HG03097 (cell line): ENCODE measurements at regions not wholly inside any gene's neighbourhood (a gene's known extent, or its start where the extent isn't known, plus 50 kb on each side); places are given as distances from the start of the nearest gene placed in this dataset.
"Not testable (repeated sequence)": the region's sequence is repeated elsewhere in the genome, so short reads cannot be mapped to it uniquely, and the experiment has no call there.

Source experiments
- ATAC-seq: cut with Tn5 transposase; IDR thresholded peaks from one replicate; pipeline ENCODE4 v1.9.1; 2021; ENCODE audit not compliant: unreplicated experiment, low FRiP score

DNA sequence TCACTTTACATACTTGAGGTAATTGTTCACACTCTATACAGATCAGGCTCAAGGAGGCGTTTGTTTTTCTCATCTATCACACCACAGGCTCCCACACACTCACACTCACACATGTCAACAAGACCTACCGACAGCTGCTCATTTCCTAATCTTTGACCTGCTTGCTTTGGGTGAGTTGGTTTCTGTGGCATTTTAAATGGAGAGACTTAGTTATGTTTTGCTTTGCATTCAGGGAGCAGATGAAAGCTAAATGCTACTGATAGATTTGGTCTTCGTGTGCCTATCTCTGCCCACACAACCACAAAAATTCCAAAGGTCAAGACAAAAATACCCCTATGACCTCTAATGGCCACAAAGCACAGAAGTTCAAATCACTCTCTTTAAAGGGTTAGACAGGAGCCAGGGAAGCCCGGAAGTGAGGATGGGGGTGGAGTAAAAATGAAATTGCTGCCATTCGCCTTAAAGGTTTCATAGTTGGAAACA is 203.5 kb upstream of the G2E3 start:
- no peak for ATAC-seq

DNA sequence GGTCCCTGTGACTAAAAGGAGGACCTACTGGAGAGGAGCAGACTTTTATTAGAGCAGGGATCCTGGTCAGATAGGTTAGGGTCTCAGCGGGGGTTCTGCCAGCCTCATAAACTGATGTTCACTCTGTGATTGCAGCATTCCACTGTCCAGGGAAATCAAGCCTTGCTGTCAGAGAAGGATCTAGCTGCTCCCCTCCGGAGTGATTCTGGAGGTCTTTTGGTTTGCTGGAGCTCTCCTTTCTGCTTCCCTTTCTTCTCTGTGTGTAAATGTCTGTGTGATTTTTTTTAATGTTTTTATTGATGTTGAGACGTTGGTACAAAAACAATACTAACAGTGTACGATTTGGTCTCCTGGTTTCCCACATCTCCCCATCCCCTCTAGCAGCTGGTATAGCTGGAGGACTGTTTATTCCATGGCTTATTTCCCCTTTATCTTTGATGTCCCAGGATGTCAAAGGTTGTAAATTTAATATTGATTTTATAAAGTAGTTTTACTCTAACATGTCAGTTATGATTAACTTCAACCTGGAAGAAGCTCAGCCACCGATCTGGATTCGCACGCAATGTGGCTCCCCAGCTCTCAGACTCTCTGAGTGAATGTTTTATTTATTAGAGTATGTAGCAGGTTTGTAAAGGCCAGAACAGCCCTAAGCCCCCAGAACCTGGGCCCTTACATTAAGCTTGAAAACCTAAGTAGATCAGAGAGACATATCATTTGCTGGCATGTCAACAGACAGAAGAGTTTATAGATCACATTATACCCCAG is 202.3 kb upstream of the G2E3 start:
- ATAC-seq, result no peak

DNA sequence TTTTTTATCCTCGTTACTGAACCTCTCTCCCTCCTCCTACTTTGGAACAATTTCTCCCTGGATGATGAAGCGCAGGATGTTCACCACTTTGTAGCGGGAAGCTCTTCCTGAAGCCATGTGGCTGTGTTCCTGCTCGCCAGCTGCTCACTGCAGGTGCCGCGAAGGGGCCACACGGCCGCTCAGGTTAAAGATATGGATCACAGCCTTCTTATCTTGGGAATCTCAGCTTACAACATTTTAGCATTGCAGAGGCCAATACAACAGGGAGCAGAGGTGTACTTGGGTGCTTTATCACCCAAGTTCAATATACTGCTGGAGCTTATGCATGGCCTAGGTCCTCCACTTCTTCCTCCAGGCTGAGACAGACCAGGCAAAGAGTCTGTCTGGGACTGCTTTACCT is 201.2 kb upstream of the G2E3 start:
- no peak for ATAC-seq

DNA sequence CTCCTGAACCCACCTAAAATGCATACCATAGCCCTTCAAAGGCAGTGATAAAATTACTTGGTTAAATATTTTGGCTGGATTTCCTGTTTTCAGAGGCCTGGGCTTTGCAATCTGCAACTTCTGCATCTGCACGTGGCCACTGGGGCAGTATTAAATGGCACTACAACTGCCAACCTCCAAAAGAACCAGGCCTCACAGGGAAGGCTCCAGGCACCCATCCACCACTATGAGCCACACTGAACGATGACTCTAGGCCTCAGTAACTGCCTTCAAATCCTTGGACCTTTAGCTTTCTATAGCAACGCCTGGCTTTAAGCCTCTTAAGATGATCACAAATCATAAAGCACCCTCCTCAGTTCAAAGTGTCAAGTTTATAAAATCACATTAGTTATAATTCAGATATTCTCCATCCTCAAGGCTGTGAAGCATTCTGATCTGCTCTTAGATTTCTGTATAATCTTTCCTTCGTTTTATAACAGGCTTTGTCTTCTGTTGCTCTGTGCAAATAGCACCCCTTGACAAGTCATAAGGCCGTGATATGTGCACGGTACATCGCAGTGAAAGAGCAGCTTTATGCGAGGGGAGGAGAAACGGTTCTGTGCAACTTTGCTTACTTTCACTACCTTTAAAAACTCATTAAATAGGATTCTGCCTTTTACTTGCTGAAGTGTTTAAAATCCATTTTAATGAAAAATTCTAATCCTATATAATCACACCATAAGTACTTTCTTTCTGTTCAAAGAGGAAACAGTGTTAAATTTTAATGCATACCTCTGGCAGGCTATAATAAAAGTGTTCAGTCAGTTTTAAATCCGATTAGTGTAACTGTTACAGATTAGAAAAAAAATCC is 196.4 kb upstream of the G2E3 start:
- ATAC-seq, result no peak

DNA sequence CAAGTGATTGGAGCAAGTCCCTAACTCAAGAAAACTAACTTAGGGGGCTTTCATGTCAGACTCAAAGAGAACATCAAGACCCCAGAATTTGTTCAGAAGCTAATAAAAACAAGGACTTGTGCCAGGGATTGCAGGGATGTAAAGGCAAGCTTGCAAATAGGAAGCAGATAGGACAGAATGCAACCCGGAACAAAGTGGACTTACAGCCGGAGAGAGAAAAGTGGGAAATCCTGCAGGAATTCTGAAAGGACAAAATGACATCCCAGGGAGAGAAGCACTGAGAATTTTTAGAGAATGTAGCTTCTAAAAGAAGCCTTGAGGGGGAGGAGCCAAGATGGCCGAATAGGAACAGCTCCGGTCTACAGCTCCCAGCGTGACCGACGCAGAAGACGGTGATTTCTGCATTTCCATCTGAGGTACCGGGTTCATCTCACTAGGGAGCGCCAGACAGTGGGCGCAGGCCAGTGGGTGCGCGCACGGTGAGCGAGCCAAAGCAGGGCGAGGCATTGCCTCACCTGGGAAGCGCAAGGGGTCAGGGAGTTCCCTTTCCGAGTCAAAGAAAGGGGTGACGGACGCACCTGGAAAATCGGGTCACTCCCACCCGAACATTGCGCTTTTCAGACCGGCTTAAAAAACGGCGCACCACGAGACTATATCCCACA is 195.6 kb upstream of the G2E3 start:
- not testable (repeated sequence) for ATAC-seq

DNA sequence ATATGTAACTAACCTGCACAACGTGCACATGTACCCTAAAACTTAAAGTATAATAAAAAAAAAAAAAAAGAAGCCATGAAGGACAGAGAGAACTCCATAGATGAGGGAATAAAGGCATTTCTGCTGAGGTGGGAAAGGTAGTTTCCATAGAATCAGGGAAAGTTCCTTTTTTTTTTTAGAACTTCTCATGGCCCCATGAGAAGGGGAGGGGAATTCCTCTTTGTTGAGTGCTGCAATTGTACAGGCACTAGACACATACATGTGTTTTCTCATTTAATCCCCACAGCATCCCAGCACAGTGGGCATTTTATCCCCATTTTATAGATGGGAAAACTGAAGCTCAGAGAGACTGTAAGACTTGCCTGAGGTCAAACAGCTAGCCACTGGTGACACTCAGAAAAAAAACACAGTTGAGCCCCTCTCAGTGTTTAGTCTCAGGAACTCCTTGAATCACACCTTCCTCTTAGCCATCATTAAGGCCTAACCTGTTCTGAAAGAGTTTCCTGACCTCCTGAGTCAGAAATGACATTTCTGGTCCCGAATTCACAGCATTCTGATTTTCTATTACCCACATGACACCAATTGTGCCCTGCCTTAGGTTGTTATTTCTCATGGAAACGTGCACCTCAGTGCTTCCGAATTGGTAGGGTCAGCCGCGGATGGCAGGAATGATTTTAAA is 189.3 kb upstream of the G2E3 start:
- ATAC-seq, result no peak

DNA sequence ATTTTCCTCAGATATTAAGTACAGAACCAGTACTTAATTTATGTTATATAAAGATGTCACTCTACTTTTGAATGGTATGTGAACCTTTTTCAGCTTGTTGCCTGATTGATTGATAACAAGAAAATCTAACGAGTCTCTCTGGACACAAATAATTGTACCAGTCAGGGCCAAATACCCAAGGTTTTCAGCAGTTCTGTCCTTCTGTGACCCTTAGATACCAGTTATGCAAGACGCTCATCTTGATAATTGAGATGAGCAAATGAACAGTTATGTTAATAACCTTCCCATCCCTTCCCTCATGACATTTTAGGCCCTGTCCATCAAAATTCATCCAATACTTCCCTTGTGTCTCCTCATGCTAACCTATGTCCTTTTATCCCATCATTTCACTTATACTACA is 185.9 kb upstream of the G2E3 start:
- ATAC-seq, result no peak

DNA sequence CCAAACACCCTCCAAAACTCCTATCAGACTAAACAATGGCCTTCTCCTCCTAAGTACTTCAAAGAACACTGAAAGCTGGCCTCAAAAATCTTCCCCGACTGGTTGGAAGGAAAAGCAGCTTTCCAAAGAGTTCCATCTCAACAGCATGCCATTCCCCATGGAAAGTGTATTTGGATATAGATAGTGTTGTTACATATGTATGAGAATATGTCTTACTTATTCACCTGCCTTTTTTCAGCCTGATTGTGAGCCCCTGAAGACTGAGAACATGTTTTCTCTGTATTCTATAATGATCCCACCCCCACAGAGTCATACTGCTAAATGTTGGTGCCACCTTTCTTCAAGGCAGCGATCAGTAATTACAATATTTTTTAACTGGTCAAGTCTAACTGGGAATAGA is 185.4 kb upstream of the G2E3 start:
- no peak for ATAC-seq

DNA sequence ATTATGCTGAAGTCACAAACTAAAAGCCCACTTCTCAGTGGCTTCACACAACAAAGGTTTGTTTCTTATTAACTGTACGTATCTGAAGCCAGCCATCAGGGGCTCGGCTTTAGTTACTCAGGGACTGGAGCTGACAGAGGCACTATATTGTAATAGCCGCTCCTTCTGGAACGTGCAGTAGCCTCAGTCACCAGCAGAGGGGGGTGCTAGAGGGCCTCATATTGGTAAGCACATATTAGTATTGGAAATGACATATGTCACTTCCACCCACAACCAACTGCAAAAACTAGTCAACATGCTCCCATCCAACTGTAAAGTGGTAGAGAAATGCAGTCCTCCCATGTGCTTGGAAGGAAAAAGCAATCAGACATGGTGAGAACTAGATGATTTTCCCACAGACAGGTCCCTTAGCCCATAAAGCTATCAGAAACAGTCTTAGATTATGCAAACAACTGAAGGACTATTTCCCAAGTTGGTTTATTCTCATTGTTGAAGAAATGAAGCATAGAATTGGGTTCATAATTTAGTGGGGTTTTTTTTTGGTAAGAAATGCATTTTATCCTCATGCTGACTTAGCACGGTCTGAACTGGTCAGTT is 183.6 kb upstream of the G2E3 start:
- ATAC-seq, result peak; percentile 82

DNA sequence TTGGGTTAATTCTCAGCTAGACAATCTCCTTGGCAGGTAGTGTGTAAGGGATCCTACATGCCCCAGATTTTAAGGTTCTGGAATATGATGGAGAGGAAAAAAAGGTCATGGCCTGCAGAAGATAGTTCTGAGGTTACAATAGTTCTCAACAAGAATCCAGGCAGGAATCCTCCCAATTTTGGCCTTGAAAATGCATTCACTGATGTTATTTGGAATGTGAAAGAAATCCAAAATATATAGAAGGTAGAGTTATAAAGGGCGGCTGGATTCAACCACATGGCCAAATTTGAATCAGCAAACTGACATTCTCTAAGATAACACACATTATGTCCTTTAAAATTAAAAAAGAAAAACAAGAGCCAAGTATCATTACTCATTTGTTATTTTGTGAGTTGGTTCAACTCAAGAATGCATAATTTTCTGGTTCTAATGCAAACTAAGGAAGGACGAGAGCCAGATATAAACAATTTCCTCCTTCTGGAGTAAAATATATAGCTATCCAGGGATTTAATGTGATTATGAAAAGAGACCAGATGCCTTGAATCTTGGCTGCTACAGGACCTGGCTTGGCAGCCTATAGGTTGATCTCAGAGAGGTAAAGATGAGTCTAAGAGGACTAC is 177.0 kb upstream of the G2E3 start:
- ATAC-seq, result no peak

DNA sequence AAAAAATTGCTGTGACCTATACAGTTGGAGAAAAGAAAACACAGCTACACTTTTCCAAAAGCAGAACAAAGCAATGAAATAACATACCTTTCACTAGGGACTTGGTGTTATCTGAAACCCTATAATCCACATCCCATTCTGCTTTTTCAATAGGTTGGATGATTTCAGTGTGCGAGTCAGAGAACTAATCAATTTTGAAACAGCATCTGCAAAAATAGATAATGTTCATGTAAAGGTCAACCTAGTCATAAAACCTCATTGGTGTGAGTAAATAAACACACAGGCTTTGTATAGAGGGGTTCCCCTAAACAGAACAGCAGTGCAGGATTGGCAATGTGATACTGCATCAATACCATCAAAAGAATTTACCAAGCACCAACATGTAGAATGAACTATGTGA is 173.0 kb upstream of the G2E3 start:
- ATAC-seq, result no peak

DNA sequence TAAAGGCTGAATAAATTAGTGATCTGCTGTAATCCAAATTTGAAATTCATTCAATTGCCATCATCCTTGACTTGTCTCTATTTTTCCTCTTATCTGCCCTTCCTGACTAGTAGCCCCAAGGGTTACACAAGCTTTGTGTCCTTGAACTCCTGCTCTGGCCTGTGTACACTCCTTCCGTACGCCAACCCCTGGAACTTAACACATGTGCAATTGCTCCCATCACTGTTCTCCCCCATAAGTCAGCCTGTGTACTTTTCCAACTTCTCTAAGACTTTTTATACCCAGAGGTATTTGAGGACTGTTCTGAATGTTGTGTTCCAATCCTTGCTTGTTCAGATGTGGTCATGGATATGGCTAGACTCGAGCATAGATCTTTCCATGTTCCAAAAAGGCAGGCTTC is 171.1 kb upstream of the G2E3 start:
- no peak for ATAC-seq

DNA sequence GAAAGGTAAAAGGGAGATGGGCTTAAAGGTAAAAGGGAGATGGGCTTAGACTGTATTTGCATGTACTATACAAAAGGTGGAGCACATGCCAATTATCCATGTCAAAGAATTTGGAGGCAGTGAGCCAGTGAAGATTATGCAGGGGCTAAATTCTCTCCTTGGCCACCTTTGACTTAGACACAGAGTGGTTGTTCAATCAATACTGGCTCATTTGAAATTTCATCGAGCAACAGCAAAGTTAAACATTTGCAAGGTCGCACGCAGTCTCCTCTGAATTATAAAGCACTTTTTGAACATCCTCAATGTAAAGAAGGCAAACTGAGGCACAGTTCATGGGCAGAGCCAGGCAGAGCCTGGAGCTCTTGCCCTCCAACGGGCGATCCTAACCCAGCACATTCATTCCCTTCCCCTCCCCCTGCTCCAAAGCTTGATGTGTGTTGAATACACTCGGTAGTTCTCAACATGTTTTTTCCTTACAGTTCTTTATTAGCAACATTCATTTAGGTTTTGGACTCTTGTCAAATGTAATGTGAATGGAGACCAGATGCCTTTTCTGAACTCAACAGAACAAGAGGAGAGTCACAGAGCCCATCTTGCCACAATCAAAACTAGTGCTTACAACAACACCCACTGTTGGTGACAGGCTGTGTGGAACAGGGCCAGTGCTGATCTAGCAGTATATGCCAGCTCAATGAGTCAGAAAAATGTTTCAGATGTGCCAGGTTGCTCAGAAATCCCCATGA is 169.7 kb upstream of the G2E3 start:
- no peak for ATAC-seq

DNA sequence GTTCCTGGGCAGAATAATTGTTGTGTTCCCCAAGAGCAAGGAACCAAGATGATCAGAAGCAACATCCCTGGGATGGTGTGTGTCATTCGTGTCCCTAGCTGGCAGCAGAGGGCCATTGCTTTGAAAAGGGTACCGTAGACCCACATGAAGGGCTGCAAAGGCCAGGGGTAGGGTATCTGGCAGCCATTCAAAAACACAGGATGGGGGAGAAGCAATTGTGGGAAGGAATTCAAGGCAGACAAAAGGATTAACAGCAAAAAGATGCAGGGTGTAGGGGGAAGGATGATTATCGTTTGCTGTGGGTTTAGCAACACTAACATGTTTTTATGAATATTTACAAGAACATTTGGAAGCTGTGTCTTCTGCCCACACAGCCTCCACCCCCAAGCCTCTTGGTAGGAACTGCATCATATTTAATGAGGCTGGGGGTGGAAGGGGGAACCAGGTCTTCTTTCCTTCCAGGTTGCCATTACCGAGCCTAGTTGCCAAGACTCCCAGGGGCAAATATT is 169.0 kb upstream of the G2E3 start:
- ATAC-seq, result no peak

DNA sequence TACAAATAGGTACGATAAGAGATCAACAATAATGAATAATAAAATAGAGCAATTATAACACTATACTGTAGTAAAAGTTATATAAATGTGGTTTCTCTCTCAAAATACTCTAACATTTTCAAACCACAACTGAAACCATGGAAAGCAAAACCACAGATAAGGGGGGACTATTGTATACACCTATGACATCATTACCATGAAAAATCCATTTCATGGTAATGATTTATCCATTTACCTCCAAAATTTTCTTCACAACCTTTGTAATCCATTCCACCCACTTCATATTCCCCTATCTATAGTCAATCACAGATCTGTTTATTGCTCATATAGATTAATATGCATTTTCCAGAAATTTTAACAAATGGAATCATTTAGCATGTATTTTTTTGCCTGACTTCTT is 163.9 kb upstream of the G2E3 start:
- no peak for ATAC-seq

DNA sequence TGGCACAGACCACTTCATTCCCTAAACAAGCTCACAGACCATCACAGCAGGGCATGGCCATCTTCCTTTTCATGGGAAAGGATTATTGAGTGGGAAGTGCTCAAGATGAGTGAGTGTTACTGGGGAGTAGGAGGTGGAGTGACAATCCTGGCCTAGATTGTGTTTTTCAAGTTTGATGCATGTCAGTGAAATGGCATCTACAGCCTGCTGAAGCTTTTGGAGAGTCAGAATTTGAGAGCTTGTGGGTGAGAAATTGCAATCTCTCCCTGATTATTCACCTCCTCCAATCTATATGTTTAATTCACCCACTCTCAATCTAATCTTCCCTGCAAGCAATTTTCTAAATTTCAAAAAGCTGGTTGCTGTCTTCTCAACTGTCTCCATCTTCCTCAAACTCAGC is 156.1 kb upstream of the G2E3 start:
- no peak for ATAC-seq

DNA sequence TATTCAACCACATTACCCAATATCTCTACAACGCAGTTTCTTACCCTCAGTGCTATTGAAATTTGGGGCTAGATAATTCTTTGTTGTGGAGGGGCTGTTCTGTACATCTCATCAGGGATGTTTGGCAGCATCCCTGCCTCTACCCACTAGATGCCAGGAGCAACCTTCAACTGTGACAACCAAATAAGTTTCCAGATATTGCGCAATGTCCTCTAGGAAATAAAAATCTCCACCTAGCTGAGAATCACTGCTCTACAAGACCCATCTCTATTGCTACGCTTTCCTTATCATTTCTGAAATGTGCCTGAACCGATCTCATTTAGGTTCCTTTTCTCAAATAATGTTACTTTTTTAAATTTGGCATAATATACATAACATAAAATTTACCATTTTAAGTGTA is 155.2 kb upstream of the G2E3 start:
- no peak for ATAC-seq

DNA sequence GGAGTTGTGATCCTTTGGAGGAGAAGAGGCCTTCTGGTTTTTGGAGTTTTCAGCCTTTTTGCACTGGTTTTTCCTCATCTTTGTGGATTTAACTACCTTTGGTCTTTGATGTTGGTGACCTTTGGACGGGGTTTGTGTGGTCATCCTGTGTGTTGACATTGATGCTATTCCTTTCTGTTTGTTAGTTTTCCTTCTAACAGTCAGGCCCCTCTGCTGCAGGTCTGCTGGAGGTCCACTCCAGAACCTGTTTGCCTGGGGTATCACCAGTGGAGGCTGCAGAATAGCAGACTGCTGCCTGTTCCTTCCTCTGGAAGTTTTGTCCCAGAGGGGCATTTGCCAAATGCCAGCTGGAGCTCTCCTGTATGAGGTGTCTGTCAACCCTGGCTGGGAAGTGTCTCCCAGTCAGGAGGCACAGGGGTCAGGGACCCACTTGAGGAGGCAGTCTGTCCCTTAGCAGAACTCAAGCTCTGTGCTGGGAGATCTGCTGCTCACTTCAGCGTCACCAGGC is 149.4 kb upstream of the G2E3 start:
- not testable (repeated sequence) for ATAC-seq

DNA sequence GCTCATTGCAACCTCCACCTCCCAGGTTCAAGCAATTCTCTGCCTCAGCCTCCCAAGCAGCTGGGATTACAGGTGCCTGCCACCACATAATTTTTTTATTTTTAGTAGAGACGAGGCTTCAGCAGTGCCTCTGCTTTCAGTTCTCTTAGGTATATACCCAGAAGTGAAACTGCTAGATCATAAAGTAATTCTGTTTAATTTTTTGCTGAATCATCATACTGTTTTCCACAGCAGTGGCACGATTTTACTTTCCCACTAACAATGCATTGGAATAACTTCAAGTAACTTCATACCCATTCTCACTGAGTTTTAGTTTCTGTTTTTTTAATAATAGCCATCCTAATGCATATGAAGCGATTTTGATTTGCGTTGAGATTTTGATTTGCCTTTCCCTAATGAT is 148.0 kb upstream of the G2E3 start:
- no peak for ATAC-seq
